Natural killer cell (primary cell): ENCODE measurements at regions not wholly inside any gene's neighbourhood (a gene's known extent, or its start where the extent isn't known, plus 50 kb on each side); places are given as distances from the start of the nearest gene placed in this dataset.
"Not testable (repeated sequence)": the region's sequence is repeated elsewhere in the genome, so short reads cannot be mapped to it uniquely, and the experiment has no call there.

ENCODE experiments used
- ATAC-seq, 3 donors: fragments of 150-1000 bp in 2 of 3; fragments of 200-7000 bp in 1 of 3; cut with Tn5 transposase; 1 replicate in 1 of 3; 2 replicates in 2 of 3; pipeline ENCODE4 v1.10.0; 2021; ENCODE audit warnings: mild to moderate bottlenecking in 2 of 3, moderate library complexity in 2 of 3
- DNase-seq, 2 donors: peaks; one replicate each; pipeline versions ENCODE4 v3.0.0 to v3.0.0-alpha.2; 2013 to 2021; ENCODE audit warnings: mixed read lengths in 1 of 2
- H3K27ac ChIP-seq: one replicate; pipeline ENCODE4 v1.5.1; 2013; ENCODE audit warnings: mild to moderate bottlenecking, low read length
- H3K27me3 ChIP-seq: one replicate; pipeline ENCODE4 v1.6.1; 2013; ENCODE audit warnings: low read length; ENCODE audit not compliant: control insufficient read depth, insufficient read depth
- H3K36me3 ChIP-seq: one replicate; pipeline ENCODE4 v1.6.1; 2013; ENCODE audit warnings: low read length; ENCODE audit not compliant: control insufficient read depth, insufficient read depth
- H3K4me1 ChIP-seq: one replicate; pipeline ENCODE4 v1.6.1; 2013; ENCODE audit warnings: low read length; ENCODE audit not compliant: control insufficient read depth, insufficient read depth
- H3K4me3 ChIP-seq: one replicate; pipeline ENCODE4 v1.5.1; 2013; ENCODE audit warnings: low read length
- H3K9me3 ChIP-seq: one replicate; pipeline ENCODE4 v1.6.1; 2013; ENCODE audit warnings: low read length; ENCODE audit not compliant: control insufficient read depth, insufficient read depth
- H3K27ac Mint-ChIP-seq, 2 donors: one replicate each; pipeline ENCODE4 v1.8.0; 2022; ENCODE audit warnings: mild to moderate bottlenecking in 2 of 2, mixed read lengths in 2 of 2, moderate library complexity in 1 of 2
- H3K27me3 Mint-ChIP-seq, 2 donors: one replicate each; pipeline ENCODE4 v1.8.0; 2022; ENCODE audit warnings: low read depth in 2 of 2, mixed read lengths in 2 of 2
- H3K36me3 Mint-ChIP-seq: one replicate; pipeline ENCODE4 v1.8.0; 2022; ENCODE audit warnings: mixed read lengths
- H3K4me1 Mint-ChIP-seq, 2 donors: one replicate each; pipeline ENCODE4 v1.8.0; 2022; ENCODE audit warnings: mixed read lengths in 2 of 2
- H3K4me3 Mint-ChIP-seq: one replicate; pipeline ENCODE4 v1.8.0; 2022; ENCODE audit warnings: mild to moderate bottlenecking, moderate library complexity, mixed read lengths
- H3K9me3 Mint-ChIP-seq, 2 donors: one replicate each; pipeline ENCODE4 v1.8.0; 2022; ENCODE audit warnings: mixed read lengths in 2 of 2
- CTCF ChIP-seq: fragments of 200-600 bp; IDR thresholded peaks from one replicate; pipeline ENCODE4 v1.8.0; 2022; ENCODE audit warnings: antibody characterized with exemption
- WGBS: methylation state at CpG from one replicate; pipeline ENCODE4 v1.1.7; 2013; ENCODE audit warnings: missing lambda C conversion rate; ENCODE audit not compliant: insufficient coverage; 5-methylcytosine and 5-hydroxymethylcytosine counted together
- intact Hi-C: fragments of 100-400 bp; cut with micrococcal nuclease; formaldehyde crosslinking; loops from one replicate; pipeline ENCODE4 v1.14.2; 2022

DNA sequence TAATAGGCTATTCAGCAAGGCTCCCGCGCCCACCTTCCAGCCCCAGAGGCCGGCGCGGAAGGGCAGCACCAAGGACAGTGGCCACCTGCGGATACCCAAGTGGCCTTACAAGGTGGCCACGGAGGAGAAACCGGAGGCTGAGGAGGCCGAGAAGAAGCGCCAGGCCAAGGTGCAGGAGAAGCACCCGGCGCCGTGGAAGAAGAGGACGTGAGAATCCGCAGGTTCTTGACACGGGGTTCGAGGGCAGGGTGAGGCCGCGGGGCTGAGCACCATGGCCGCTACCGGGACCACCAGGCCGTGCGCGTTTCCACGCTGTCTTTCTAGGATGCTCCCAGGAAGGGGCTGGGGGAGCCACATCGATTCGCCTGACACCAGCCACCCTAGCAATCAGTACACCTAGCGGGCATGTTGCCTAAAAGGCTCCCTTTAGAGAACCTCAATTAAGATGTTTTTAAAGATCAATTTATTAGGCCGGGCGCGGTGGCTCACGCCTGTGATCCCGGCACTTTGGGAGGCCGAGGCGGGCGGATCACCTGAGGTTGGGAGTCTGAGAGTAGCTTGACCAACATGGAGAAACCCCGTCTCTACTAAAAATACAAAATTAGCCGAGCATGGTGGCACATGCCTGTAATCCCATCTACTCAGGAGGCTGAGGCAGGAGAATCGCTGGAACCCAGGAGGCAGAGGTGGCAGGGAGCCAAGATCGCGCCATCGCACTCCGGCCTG, 134.3 kb upstream of the OR4C13 start:
- H3K9me3 ChIP-seq, DNase-seq, H3K27me3 Mint-ChIP-seq, H3K4me1 Mint-ChIP-seq, ATAC-seq, intact Hi-C loops, H3K36me3 Mint-ChIP-seq, H3K27me3 ChIP-seq, H3K4me3 ChIP-seq, H3K4me3 Mint-ChIP-seq, H3K4me1 ChIP-seq, H3K27ac Mint-ChIP-seq, H3K36me3 ChIP-seq, H3K27ac ChIP-seq: not testable (repeated sequence)
- 93% methylated on average over 37 of the region's 43 CpGs for WGBS
- H3K9me3 Mint-ChIP-seq: peaks cover 2 to 11% of the 10 kb centered on the region in 2 donors

DNA sequence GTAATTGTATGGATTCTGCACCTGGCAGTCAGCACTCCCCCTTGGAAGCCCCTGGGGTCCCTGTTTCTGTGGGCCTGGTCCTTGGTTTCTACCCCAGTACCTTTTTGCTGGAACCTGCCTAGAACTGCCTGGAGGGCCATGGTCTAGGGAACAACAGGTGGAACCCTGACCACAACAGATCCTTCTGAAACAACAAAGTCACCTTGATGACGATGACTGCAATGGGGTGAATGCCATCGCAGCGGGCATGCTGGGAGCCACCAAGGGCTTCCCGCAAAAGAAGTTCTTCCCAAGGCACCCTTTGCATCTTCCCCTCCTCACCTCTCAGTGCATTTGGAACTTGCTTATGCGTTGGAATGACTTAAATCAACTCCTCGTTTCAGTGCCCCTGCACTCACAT, 129.0 kb upstream of the OR4C13 start:
- H3K4me3 ChIP-seq, H3K9me3 ChIP-seq, H3K27ac Mint-ChIP-seq, intact Hi-C loops, H3K4me3 Mint-ChIP-seq, ATAC-seq, H3K27ac ChIP-seq, H3K36me3 Mint-ChIP-seq, H3K36me3 ChIP-seq, H3K4me1 ChIP-seq, H3K4me1 Mint-ChIP-seq, DNase-seq, H3K27me3 ChIP-seq, H3K27me3 Mint-ChIP-seq: not testable (repeated sequence)
- peaks cover 9 to 21% of the 10 kb centered on the region in 2 donors for H3K9me3 Mint-ChIP-seq
- WGBS: 65% methylated on average over 6 of the region's 6 CpGs

GRCh38 chr11:49850541-49850940, 101.7 kb upstream of the OR4C13 start:
- H3K27me3 ChIP-seq, H3K4me1 Mint-ChIP-seq, H3K27ac ChIP-seq, H3K36me3 Mint-ChIP-seq, H3K27ac Mint-ChIP-seq, H3K4me1 ChIP-seq, DNase-seq, ATAC-seq, intact Hi-C loops, H3K9me3 Mint-ChIP-seq, H3K9me3 ChIP-seq, H3K4me3 Mint-ChIP-seq, H3K36me3 ChIP-seq, H3K4me3 ChIP-seq, H3K27me3 Mint-ChIP-seq: not testable (repeated sequence)
- 95% methylated on average over 29 of the region's 29 CpGs for WGBS

DNA sequence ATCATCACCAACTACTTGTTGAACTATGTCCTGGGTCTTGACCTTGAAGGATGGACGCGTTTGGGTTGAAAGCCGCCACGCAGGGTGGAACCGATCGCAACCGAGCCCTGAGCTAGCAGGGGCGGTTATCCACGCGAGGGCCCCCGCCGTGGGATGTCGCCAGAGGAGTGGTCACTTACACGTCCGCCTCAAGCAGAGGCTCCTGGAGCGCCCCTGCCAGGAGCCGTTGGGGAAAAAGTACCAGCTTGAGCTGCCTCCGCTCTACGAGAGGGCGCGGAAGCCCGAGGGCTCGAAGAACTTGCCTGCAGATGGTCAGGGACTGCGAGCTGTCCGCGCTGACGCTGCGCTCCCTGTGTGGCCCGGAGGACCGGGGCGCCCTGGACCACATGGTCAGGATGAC, 100.7 kb upstream of the OR4C13 start:
- no peaks in the 10 kb centered on the region for H3K27me3 Mint-ChIP-seq
- intact Hi-C loops: no loop called here
- no peak overlapping the region for H3K27ac Mint-ChIP-seq
- Histone ChIP-seq H3K4me3 (no peak overlapping the region), H3K4me1 (no peaks in the 10 kb centered on the region), H3K27me3 (no peaks in the 10 kb centered on the region), H3K9me3 (peaks cover 7% of the 10 kb centered on the region), H3K36me3 (no peaks in the 10 kb centered on the region), H3K27ac (no peak overlapping the region)
- no peaks in the 10 kb centered on the region for H3K4me1 Mint-ChIP-seq
- DNase-seq (no peak), ATAC-seq (no peak)
- H3K36me3 Mint-ChIP-seq: peaks cover 6% of the 10 kb centered on the region
- whole genome bisulfite sequencing: 83% methylated on average over 31 of the region's 31 CpGs
- no peak for TF ChIP-seq CTCF
- no peak overlapping the region for H3K4me3 Mint-ChIP-seq
- peaks cover 7 to 11% of the 10 kb centered on the region in 2 donors for H3K9me3 Mint-ChIP-seq

DNA sequence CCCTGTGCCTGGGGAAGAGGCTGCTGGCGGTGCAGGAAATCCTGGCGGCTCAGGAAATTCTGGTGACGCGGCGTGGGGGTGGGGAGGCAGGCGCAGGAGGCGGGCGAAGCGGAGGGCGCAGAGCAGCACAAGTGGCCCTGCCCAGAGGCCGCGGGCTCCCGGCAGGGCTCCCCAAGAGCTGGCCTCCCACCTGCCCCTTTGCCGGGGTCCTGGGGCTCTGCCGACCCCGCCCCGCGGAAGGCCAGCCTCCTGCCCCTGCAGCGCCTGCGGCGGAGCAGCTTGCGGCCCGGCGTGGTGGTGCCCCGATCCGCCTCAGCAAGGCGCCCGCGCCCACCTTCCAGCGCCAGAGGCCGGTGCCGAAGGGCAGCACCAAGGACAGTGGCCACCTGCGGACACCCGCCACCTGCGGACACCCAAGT, 100.2 kb upstream of the OR4C13 start:
- ATAC-seq: no peak
- intact Hi-C loops: no loop called here
- no peaks in the 10 kb centered on the region for H3K27me3 ChIP-seq
- DNase-seq: no peak
- H3K36me3 Mint-ChIP-seq: peaks cover 6% of the 10 kb centered on the region
- H3K4me3 Mint-ChIP-seq: no peak overlapping the region
- H3K27ac ChIP-seq: no peak overlapping the region
- H3K4me1 ChIP-seq: no peaks in the 10 kb centered on the region
- H3K27ac Mint-ChIP-seq: no peak overlapping the region
- H3K4me3 ChIP-seq: no peak overlapping the region
- no peaks in the 10 kb centered on the region for H3K27me3 Mint-ChIP-seq
- H3K9me3 Mint-ChIP-seq: peaks cover 7 to 11% of the 10 kb centered on the region in 2 donors
- H3K36me3 ChIP-seq: no peaks in the 10 kb centered on the region
- H3K9me3 ChIP-seq: peaks cover 11% of the 10 kb centered on the region
- no peak for TF ChIP-seq CTCF
- 61% methylated on average over 35 of the region's 35 CpGs for WGBS
- H3K4me1 Mint-ChIP-seq: no peaks in the 10 kb centered on the region

DNA sequence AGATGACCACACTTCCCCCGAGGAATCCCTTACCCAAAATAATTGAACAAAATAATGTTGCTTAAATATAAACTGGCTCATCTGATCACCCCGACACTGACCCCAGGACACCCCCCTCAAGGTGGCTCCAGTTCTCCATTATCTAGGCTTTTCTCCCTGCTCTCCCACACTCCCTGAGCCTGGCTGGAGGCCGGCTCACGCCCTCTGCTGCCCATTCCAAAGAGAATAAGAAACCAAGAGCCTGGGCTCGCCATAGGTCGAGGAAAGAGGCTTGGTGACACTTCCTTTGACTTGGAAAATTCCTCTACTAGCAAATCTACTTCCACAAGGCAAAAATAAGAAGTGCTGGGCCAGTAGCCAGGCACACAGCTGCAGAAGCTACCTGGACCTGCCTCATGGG, 63.3 kb upstream of the OR4C13 start:
- intact Hi-C loops, H3K27ac ChIP-seq, H3K4me3 ChIP-seq, ATAC-seq, H3K4me1 ChIP-seq, H3K4me1 Mint-ChIP-seq, DNase-seq, H3K36me3 ChIP-seq, H3K4me3 Mint-ChIP-seq, H3K27me3 Mint-ChIP-seq, H3K27me3 ChIP-seq, H3K27ac Mint-ChIP-seq: not testable (repeated sequence)
- WGBS: 59% methylated on average over 6 of the region's 6 CpGs
- peaks cover 5 to 21% of the 10 kb centered on the region in 2 donors for H3K9me3 Mint-ChIP-seq
- H3K9me3 ChIP-seq: peaks cover 18% of the 10 kb centered on the region
- H3K36me3 Mint-ChIP-seq: peaks cover 11% of the 10 kb centered on the region
